ENCODE measurements at regions not wholly inside any gene's neighbourhood (a gene's known extent, or its start where the extent isn't known, plus 50 kb on each side); places are given as distances from the start of the nearest gene placed in this dataset.
A peak's percentile ranks its signal among the peaks of the same experiment; 100 is the strongest.

DNA sequence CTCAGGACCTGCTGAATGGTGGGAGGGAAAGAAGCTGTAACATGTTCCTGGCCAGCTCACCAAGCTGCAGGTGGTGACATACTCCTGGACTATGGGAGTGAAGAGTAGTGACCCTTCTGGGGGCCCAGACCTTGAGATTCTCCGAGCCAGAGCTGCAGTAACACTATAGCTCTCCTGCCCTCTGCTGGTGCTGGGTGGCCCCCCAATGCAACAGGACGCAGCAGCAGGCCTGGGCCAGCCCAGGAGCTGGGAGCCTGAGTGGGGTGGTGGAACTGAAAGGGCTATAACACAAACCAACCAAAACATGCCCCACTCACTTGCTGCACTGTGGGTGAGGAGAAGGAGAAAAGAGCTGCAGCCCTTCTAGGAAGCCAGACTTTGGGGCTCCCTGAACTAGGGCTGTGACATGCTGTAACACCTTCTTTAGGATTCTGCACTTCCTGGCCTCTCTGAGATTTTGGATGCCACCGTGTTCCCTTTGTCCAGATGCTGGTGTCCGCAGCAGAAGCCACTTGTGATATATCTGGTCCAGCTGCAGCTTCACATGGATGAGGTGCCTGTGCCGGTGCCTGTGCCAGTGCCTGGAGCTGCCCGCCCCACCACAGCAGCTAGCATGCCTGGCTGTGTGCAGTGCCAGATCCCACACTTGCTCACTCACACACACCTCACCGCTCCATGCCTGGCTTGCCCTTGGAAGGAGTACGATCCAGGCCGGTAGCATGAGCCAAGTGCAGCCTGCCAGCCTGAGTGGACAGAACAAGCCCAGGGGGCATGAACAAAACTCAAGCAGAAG, 636.8 kb upstream of the KCNMB2 start:
- Histone ChIP-seq H3K4me3 (no peak overlapping the region), H3K36me3 (no peaks in the 10 kb centered on the region), H3K27me3 (no peaks in the 10 kb centered on the region), H3K4me1 (ENCODE audit: insufficient read depth) (no peaks in the 10 kb centered on the region), H3K9me3 (no peaks in the 10 kb centered on the region), H3K27ac (no peak overlapping the region)
- 97 to 99% (median 99%) methylated on average over 9 of the region's 9 CpGs for WGBS, 3 donors
- DNase-seq = no peak
- intact Hi-C loops (cut with DNase I) = no loop called here
- no peak for TF ChIP-seq EP300 (IDR thresholded peaks at IDR 0.05)
- TF ChIP-seq, protein P1, sequence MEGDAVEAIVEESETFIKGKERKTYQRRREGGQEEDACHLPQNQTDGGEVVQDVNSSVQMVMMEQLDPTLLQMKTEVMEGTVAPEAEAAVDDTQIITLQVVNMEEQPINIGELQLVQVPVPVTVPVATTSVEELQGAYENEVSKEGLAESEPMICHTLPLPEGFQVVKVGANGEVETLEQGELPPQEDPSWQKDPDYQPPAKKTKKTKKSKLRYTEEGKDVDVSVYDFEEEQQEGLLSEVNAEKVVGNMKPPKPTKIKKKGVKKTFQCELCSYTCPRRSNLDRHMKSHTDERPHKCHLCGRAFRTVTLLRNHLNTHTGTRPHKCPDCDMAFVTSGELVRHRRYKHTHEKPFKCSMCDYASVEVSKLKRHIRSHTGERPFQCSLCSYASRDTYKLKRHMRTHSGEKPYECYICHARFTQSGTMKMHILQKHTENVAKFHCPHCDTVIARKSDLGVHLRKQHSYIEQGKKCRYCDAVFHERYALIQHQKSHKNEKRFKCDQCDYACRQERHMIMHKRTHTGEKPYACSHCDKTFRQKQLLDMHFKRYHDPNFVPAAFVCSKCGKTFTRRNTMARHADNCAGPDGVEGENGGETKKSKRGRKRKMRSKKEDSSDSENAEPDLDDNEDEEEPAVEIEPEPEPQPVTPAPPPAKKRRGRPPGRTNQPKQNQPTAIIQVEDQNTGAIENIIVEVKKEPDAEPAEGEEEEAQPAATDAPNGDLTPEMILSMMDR (IDR thresholded peaks at IDR 0.05) = no peak
- TF ChIP-seq POLR2A (IDR thresholded peaks at IDR 0.05) = no peak

DNA sequence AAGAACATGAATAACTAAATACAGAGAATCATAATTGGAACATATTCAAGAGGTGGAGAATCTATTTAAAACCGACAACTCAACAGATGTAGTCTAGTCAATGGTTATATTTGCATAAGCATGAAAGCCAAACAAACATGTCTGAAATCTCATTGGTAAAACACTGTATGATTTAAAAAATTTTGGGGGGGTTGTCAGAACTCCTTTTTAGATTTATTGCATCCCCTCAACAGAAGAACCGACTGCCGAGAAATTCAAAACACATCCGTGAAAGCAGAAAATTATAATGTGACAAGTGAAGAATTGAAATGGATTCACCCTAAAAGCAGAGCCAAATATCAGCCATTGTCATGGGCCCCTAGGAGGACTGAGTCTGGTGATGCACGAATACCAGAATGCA, 633.4 kb upstream of the KCNMB2 start:
- TF ChIP-seq POLR2A (IDR thresholded peaks at IDR 0.05) (no peak), EP300 (IDR thresholded peaks at IDR 0.05) (no peak)
- TF ChIP-seq, protein P1 (IDR thresholded peaks at IDR 0.05) = no peak
- intact Hi-C loops (cut with DNase I) = no loop called here
- no peak for DNase-seq
- H3K4me3 ChIP-seq = no peak overlapping the region
- no peaks in the 10 kb centered on the region for H3K27me3 ChIP-seq
- no peak overlapping the region for H3K27ac ChIP-seq
- 92 to 97% (median 96%) methylated on average over 5 of the region's 5 CpGs for WGBS, 3 donors
- peaks cover 3% of the 10 kb centered on the region for H3K4me1 ChIP-seq (ENCODE audit: insufficient read depth)
- H3K9me3 ChIP-seq = no peaks in the 10 kb centered on the region
- no peaks in the 10 kb centered on the region for H3K36me3 ChIP-seq

DNA sequence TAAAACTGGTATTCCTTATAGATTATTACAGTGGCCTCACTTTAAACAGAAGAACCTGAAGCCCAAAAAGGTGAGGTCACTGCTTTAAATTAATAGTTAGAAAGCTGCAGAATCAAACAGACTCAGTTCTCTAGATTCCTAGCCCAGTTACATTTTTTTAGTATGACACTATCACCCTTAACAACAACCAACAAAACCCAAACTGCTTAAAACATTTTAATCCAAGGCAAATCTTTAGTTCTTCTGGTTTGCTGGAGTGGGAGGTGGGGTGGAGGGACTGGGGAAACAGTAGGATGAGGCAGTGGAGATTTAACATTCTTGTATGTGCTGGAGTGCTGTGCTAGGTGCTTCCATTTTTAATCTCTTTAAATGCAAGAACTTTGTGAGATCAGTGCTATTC, 631.6 kb upstream of the KCNMB2 start:
- no peak for DNase-seq
- TF ChIP-seq EP300 (IDR thresholded peaks at IDR 0.05) = no peak
- TF ChIP-seq, protein P1 (IDR thresholded peaks at IDR 0.05) = no peak
- TF ChIP-seq POLR2A (IDR thresholded peaks at IDR 0.05) = no peak
- peak overlapping the region in 1 of 2 donors; percentile 53 for H3K27ac ChIP-seq
- no peaks in the 10 kb centered on the region for H3K9me3 ChIP-seq
- H3K4me1 ChIP-seq (ENCODE audit: insufficient read depth) = peaks cover 3% of the 10 kb centered on the region
- no peaks in the 10 kb centered on the region for H3K27me3 ChIP-seq
- H3K36me3 ChIP-seq = no peaks in the 10 kb centered on the region
- H3K4me3 ChIP-seq = no peak overlapping the region
- intact Hi-C loops (cut with DNase I) = no loop called here

DNA sequence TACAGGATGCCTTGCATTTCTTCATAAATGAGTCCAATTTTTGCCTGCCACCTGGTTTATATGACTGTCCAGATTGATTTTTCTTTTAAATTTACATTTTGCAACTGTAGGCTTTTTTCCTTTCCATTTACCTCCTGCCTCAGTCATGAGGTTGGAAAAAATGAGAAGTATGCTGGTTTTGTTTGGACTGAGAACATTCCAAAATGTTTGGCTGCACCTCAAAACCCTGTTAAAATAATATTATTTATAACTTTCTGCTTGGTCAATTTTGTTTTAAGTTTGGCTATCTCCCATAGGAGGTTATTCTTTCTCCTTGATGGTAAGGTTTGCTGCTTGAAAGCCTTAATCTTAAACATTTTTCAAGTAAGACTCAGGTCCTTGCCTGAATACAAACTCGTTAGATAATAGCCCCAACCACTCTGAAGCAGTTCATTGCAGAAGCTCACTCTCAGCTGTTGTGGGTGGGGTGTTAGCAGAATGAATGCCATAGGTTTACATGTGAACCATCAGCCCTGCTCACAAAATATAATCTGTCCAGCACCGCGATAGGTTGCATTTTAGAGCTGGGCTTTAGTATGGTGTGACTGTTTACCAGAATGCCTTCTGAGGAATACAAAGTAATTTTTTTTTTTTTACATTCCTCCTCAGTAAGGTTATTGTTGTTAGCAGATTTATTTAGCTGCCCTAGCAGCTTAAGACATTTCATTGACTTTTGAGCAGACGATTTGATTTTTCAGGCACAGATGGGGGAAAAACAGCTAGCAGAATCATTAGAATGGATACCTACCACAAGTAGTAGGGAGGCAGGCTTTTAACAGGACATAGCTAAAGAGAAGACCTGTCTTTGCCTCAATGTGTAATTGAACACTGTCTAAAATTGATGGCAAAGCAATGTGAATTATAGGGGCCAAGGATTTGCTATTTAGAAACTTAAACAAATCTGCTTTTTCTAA, 630.8 kb upstream of the KCNMB2 start:
- no peaks in the 10 kb centered on the region for H3K27me3 ChIP-seq
- intact Hi-C loops (cut with DNase I) = no loop called here
- TF ChIP-seq EP300 (IDR thresholded peaks at IDR 0.05) (no peak), POLR2A (IDR thresholded peaks at IDR 0.05) (no peak)
- TF ChIP-seq, protein P1 (IDR thresholded peaks at IDR 0.05) = no peak
- 7 to 12% (median 8%) methylated on average over 4 of the region's 4 CpGs for WGBS, 3 donors
- H3K27ac ChIP-seq = peak overlapping the region in 1 of 2 donors; percentile 53
- H3K4me1 ChIP-seq (ENCODE audit: insufficient read depth) = peaks cover 3% of the 10 kb centered on the region
- H3K36me3 ChIP-seq = no peaks in the 10 kb centered on the region
- no peak overlapping the region for H3K4me3 ChIP-seq
- no peak for DNase-seq
- H3K9me3 ChIP-seq = no peaks in the 10 kb centered on the region

All from ovary (tissue), 7 donors.